ENCODE measurements at regions not wholly inside any gene's neighbourhood (a gene's known extent, or its start where the extent isn't known, plus 50 kb on each side); places are given as distances from the start of the nearest gene placed in this dataset.
A peak's percentile ranks its signal among the peaks of the same experiment; 100 is the strongest.

- H3K27me3 ChIP-seq (ENCODE audit: insufficient read depth, low read length), result peaks cover 55% of the 10 kb centered on the region
- no peaks in the 10 kb centered on the region for H3K4me1 ChIP-seq (ENCODE audit: control insufficient read depth in 1 of 2, insufficient read depth in 2 of 2, low read length in 2 of 2)
- intact Hi-C loops (cut with micrococcal nuclease), result no loop called here
- H3K9me3 ChIP-seq (ENCODE audit: control insufficient read depth in 1 of 2, insufficient read depth in 1 of 2, low read depth in 1 of 2, low read length in 2 of 2), result no peaks in the 10 kb centered on the region
- H2AFZ ChIP-seq (ENCODE audit: low read depth, low read length, poor library complexity, severe bottlenecking), result no peak overlapping the region
- H4K20me1 ChIP-seq (ENCODE audit: insufficient read depth), result no peaks in the 10 kb centered on the region
- no peak overlapping the region for H3K9ac ChIP-seq (ENCODE audit: low read length)
- H3K9me2 ChIP-seq (ENCODE audit: insufficient read depth), result no peaks in the 10 kb centered on the region
- ChIA-PET POLR2A (no interaction called here), RAD21 (ENCODE audit: low non-redundant PET in 1 of 2, low total read pairs in 2 of 2, uncharacterized antibody in 2 of 2, unreplicated experiment in 2 of 2) (no interaction called here), CTCF (no interaction called here)
- DNase-seq (ENCODE audit: low read depth, low spot score) (no peak), ATAC-seq (peak; percentile 49; the same call in 1 of the 2 replicates)
- TF ChIP-seq SIN3A (IDR thresholded peaks at IDR 0.05; ENCODE audit: low read depth) (no peak), SRF (IDR thresholded peaks at IDR 0.05; ENCODE audit: low read depth) (no peak), EGR1 (IDR thresholded peaks at IDR 0.05; ENCODE audit: low read depth) (no peak), POLR2A (IDR thresholded peaks at IDR 0.05; ENCODE audit: borderline replicate concordance, extremely low read depth, insufficient read depth, insufficient read length) (no peak), ZFX (IDR thresholded peaks at IDR 0.05) (no peak), RAD21 (IDR thresholded peaks at IDR 0.05; ENCODE audit: low read depth) (no peak), ATF3 (IDR thresholded peaks at IDR 0.05) (no peak), FOSL1 (IDR thresholded peaks at IDR 0.05; ENCODE audit: low read depth) (no peak), EZH2phosphoT487 (IDR thresholded peaks at IDR 0.05; ENCODE audit: borderline replicate concordance) (no peak), CEBPB (IDR thresholded peaks at IDR 0.05; ENCODE audit: low read depth) (no peak), SP1 (IDR thresholded peaks at IDR 0.05; ENCODE audit: low read depth) (no peak), ELF1 (IDR thresholded peaks at IDR 0.05; ENCODE audit: borderline replicate concordance, low read depth) (no peak), JUND (IDR thresholded peaks at IDR 0.05) (no peak), ZNF274 (IDR thresholded peaks at IDR 0.05; ENCODE audit: low read depth, low read length) (no peak), CTCF (IDR thresholded peaks at IDR 0.05 in 2 of 3, conservative IDR thresholded peaks at IDR 0.05 in 1 of 3; ENCODE audit: borderline replicate concordance in 1 of 3, insufficient read depth in 1 of 3, low read depth in 2 of 3, low read length in 2 of 3) (no peak), POLR2AphosphoS5 (IDR thresholded peaks at IDR 0.05; ENCODE audit: low read depth, low read length) (no peak)
- H3K4me2 ChIP-seq (ENCODE audit: low read length), result no peak overlapping the region
- H3K79me2 ChIP-seq (ENCODE audit: insufficient read depth, low read length), result no peaks in the 10 kb centered on the region
- BruUV-seq (replicated peaks), result no TSS peak
- no peak overlapping the region for H3K4me3 ChIP-seq (replicated peaks in 1 of 2; ENCODE audit: low read depth in 1 of 2, low read length in 2 of 2)
- H3K36me3 ChIP-seq (ENCODE audit: control insufficient read depth in 1 of 2, insufficient read depth in 2 of 2, low read length in 2 of 2), result no peaks in the 10 kb centered on the region
- no peak overlapping the region for H3K27ac ChIP-seq (ENCODE audit: low read depth, low read length)
Measured at GRCh38 chr2:94964193-94964592, 61.3 kb upstream of the MAL start.
